CD4-positive, alpha-beta memory T cell (primary cell): ENCODE measurements at regions not wholly inside any gene's neighbourhood (a gene's known extent, or its start where the extent isn't known, plus 50 kb on each side); places are given as distances from the start of the nearest gene placed in this dataset.

ENCODE experiments used
- CTCF ChIA-PET: fragments of 350-600 bp; sonication (Branson Sonifier 250); formaldehyde crosslinking; loops from one replicate; lab custom pipeline; 2021; ENCODE audit warnings: inconsistent platforms; ENCODE audit not compliant: partially characterized antibody; lab: Charles Lee
- POLR2A ChIA-PET: fragments of 350-600 bp; sonication (Branson Sonifier 250); formaldehyde crosslinking; loops from one replicate; lab custom pipeline; 2021; ENCODE audit not compliant: partially characterized antibody; lab: Charles Lee
- DNase-seq, 5 donors: peaks; one replicate each; pipeline versions ENCODE4 v3.0.0 to v3.0.0-alpha.2; 2020 to 2022; ENCODE audit warnings: mixed read lengths in 1 of 5
- H3K27ac ChIP-seq: one replicate; pipeline ENCODE4 v1.7.0; 2013; ENCODE audit warnings: low read depth, low read length
- H3K27me3 ChIP-seq: 2 replicates; pipeline ENCODE4 v1.7.0; 2013; ENCODE audit warnings: mild to moderate bottlenecking, low read length, moderate library complexity; ENCODE audit not compliant: insufficient read depth
- H3K36me3 ChIP-seq: 2 replicates; pipeline ENCODE4 v1.7.0; 2013; ENCODE audit warnings: mild to moderate bottlenecking, low read length, moderate library complexity; ENCODE audit not compliant: insufficient read depth
- H3K4me1 ChIP-seq: 2 replicates; pipeline ENCODE4 v1.7.0; 2013; ENCODE audit warnings: mild to moderate bottlenecking, low read length, moderate library complexity; ENCODE audit not compliant: insufficient read depth
- H3K4me3 ChIP-seq, 2 donors: one replicate each; pipeline ENCODE4 v1.7.0; 2013; ENCODE audit warnings: low read length in 2 of 2, mild to moderate bottlenecking in 1 of 2
- H3K9me3 ChIP-seq, 2 donors: one replicate each; pipeline ENCODE4 v1.7.0; 2013; ENCODE audit warnings: low read length in 2 of 2, control low read depth in 1 of 2; ENCODE audit not compliant: control insufficient read depth in 1 of 2
- H3K27ac Mint-ChIP-seq, 7 donors: one replicate each; pipeline ENCODE4 v1.8.0; 2020 to 2021; ENCODE audit warnings: mixed read lengths in 7 of 7, mild to moderate bottlenecking in 6 of 7, inconsistent platforms in 3 of 7, moderate library complexity in 3 of 7
- H3K27me3 Mint-ChIP-seq, 2 donors: one replicate each; pipeline ENCODE4 v1.8.0; 2020 to 2021; ENCODE audit warnings: mixed read lengths in 2 of 2
- H3K36me3 Mint-ChIP-seq, 2 donors: one replicate each; pipeline ENCODE4 v1.8.0; 2020 to 2021; ENCODE audit warnings: mixed read lengths in 2 of 2, inconsistent platforms in 1 of 2, mild to moderate bottlenecking in 1 of 2
- H3K4me1 Mint-ChIP-seq, 4 donors: one replicate each; pipeline ENCODE4 v1.8.0; 2020 to 2021; ENCODE audit warnings: mixed read lengths in 4 of 4, mild to moderate bottlenecking in 1 of 4
- H3K4me3 Mint-ChIP-seq, 8 donors: one replicate each; pipeline ENCODE4 v1.8.0; 2020 to 2021; ENCODE audit warnings: mixed read lengths in 8 of 8, mild to moderate bottlenecking in 7 of 8, moderate library complexity in 6 of 8, inconsistent platforms in 3 of 8
- H3K9me3 Mint-ChIP-seq, 8 donors: one replicate each; pipeline ENCODE4 v1.8.0; 2020 to 2021; ENCODE audit warnings: mixed read lengths in 8 of 8, mild to moderate bottlenecking in 5 of 8, inconsistent platforms in 3 of 8, moderate library complexity in 1 of 8
- intact Hi-C: fragments of 100-400 bp; cut with micrococcal nuclease; formaldehyde crosslinking; loops from one replicate; pipeline ENCODE4 v1.15.1; 2023

DNA sequence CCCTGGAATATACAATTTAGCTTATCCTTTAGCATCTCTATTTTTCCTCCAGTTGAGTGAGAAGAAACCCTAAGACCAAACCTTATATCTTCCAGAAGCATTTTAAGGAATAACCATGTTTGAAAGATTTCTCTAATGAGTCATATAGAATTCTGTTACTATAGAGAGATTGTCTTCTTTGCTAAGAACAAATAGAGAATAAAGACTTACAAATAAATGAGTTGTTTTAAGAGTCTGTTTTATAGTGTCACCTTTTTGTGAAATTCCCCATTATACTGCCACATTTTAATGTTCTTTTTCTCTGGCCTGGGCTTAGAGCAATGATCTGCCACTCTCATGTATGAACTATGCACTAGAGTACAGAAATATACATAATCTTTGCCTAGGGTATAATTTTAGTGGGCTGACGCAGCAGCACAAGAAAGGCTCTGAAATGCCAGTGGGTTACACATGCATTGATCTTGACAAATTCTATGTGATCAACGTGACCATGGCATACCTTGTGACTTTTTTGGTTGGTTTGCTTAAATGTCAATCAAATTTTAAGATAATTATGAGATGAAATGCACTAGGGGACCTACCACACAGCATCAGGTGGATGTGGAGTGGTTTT is 145.1 kb upstream of the MKLN1 start:
- intact Hi-C loops: no loop called here
- POLR2A ChIA-PET: interaction anchor here (10.0 kb wide), 1 partner anchor 75 kb away, joined by 176 read pairs; no protein-coding TSS in a partner anchor

DNA sequence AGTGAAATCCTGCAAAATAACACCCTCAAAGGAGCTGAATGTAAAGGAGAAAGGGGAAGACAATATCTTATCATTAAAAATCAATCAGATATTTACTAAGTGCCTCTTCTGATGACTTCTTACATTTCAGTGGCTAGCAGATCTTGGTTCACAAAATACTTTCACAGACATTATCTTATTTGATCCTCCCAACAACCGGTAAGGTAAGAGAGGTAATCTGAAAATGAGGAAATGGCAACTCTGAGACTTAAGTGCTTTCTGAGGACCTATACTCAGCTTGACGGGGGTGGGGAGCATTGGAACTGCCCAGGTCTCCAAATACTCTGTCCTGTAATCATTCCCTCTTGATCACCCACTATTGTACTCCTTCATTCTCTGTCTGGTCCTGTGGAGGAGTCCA is 144.6 kb upstream of the MKLN1 start:
- H3K9me3 Mint-ChIP-seq: peaks cover 0 to 2% (median 0%) of the 10 kb centered on the region in 8 donors
- H3K4me1 Mint-ChIP-seq: peaks cover 17 to 31% (median 21%) of the 10 kb centered on the region in 4 donors
- H3K36me3 ChIP-seq: no peaks in the 10 kb centered on the region
- H3K27ac Mint-ChIP-seq: peak overlapping the region in 6 of 7 donors; percentile 32 to 87 (median 56)
- CTCF ChIA-PET: interaction anchor here (1.3 to 1.6 kb wide), 3 partner anchors 53 to 120 kb away, joined by 3 to 4 read pairs (median 4); no protein-coding TSS in a partner anchor
- H3K4me3 Mint-ChIP-seq: peak overlapping the region in 1 of 8 donors; percentile 54
- H3K4me1 ChIP-seq: peaks cover 26% of the 10 kb centered on the region
- no peak overlapping the region for H3K4me3 ChIP-seq
- H3K9me3 ChIP-seq: no peaks in the 10 kb centered on the region
- H3K36me3 Mint-ChIP-seq: no peaks in the 10 kb centered on the region
- no peak for DNase-seq
- no peaks in the 10 kb centered on the region for H3K27me3 Mint-ChIP-seq
- no peaks in the 10 kb centered on the region for H3K27me3 ChIP-seq
- intact Hi-C loops: no loop called here
- no peak overlapping the region for H3K27ac ChIP-seq
- POLR2A ChIA-PET: interaction anchor here (0.9 to 10.0 kb wide), 4 partner anchors 48 to 76 kb away, joined by 3 to 176 read pairs (median 4); no protein-coding TSS in a partner anchor

More for the DNA sequence above, 145.1 kb upstream of the MKLN1 start:
- Histone ChIP-seq H3K27ac (no peak overlapping the region), H3K27me3 (no peaks in the 10 kb centered on the region), H3K36me3 (no peaks in the 10 kb centered on the region), H3K4me3 (no peak overlapping the region), H3K4me1 (peaks cover 21% of the 10 kb centered on the region), H3K9me3 (no peaks in the 10 kb centered on the region)
- Mint-ChIP-seq H3K4me1 (peaks cover 16 to 26% (median 20%) of the 10 kb centered on the region in 4 donors), H3K27ac (peak overlapping the region in 6 of 7 donors; percentile 1 to 87 (median 47)), H3K9me3 (peaks cover 0 to 2% (median 0%) of the 10 kb centered on the region in 8 donors), H3K36me3 (no peaks in the 10 kb centered on the region), H3K4me3 (no peak overlapping the region), H3K27me3 (no peaks in the 10 kb centered on the region)
- no peak for DNase-seq
- CTCF ChIA-PET: interaction anchor here (1.6 kb wide), 1 partner anchor 54 kb away, joined by 4 read pairs; no protein-coding TSS in a partner anchor

DNA sequence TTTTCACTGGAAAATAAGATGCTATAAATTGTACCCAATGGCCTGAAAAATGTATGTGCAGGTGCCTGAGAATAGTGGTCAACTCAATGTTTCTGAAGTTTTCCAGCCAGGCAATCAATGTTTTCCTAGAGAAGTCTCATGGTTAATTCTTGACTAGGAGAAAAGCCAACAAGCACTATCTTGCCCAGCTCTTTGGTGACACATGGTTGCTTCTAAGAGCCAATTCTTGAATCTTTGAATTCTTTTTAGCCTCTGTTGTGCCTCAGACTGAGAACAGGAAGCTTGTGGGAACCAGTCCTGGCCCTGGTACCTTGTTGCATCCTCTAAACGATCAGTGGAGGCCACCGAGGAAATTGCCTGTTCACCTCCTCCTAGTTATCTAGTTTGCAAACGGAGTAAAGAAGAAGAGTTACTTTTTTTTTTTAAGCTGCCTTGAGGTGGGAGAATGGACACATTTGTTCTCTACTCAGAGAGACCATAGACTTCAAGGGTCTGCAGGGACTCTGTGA is 144.0 kb upstream of the MKLN1 start:
- Histone ChIP-seq H3K9me3 (no peaks in the 10 kb centered on the region), H3K4me3 (no peak overlapping the region), H3K36me3 (no peaks in the 10 kb centered on the region), H3K27ac (peak overlapping the region; percentile 21), H3K27me3 (no peaks in the 10 kb centered on the region), H3K4me1 (peaks cover 32% of the 10 kb centered on the region)
- Mint-ChIP-seq H3K4me1 (peaks cover 22 to 37% (median 27%) of the 10 kb centered on the region in 4 donors), H3K4me3 (peak overlapping the region in 5 of 8 donors; percentile 36 to 70 (median 45)), H3K36me3 (peaks cover 0 to 1% of the 10 kb centered on the region in 2 donors), H3K9me3 (peaks cover 0 to 2% (median 0%) of the 10 kb centered on the region in 8 donors), H3K27ac (peak overlapping the region; percentile 43 to 87 (median 82)), H3K27me3 (peaks cover 0 to 2% of the 10 kb centered on the region in 2 donors)
- intact Hi-C loops: no loop called here
- POLR2A ChIA-PET: interaction anchor here (0.7 to 10.0 kb wide), 5 partner anchors 48 to 178 kb away, joined by 3 to 176 read pairs (median 3); no protein-coding TSS in a partner anchor
- CTCF ChIA-PET: interaction anchor here (1.0 to 1.6 kb wide), 4 partner anchors 53 to 201 kb away, joined by 3 to 4 read pairs (median 4); no protein-coding TSS in a partner anchor
- peak; percentile 21 to 50 (median 36) for DNase-seq

DNA sequence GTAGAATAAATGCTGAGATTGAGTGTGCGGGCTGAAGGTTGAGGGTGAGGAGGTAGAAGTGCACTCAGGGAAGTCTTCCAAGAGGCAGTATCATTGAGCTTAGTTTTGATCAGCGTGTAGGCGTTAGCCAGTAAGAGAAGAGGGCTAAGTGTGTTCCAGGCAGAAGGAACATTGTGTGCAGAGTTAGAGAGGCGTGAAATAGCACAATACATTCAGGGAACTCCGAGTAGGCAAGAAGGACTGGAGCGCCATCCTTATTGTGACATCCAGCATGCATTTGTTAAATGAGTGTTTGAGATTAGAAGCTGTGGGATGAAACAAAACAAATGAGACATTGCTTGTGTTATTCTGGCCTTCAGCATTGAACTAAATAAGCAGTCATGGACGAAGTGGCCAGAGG is 140.9 kb upstream of the MKLN1 start:
- Histone ChIP-seq H3K36me3 (no peaks in the 10 kb centered on the region), H3K4me1 (peaks cover 48% of the 10 kb centered on the region), H3K9me3 (no peaks in the 10 kb centered on the region), H3K27me3 (no peaks in the 10 kb centered on the region), H3K27ac (no peak overlapping the region), H3K4me3 (no peak overlapping the region)
- peaks cover 0 to 2% of the 10 kb centered on the region in 2 donors for H3K36me3 Mint-ChIP-seq
- no peak for DNase-seq
- no peak overlapping the region for H3K4me3 Mint-ChIP-seq
- H3K27me3 Mint-ChIP-seq: peaks cover 0 to 2% of the 10 kb centered on the region in 2 donors
- ChIA-PET CTCF (interaction anchor here (0.9 kb wide), 1 partner anchor 89 kb away, joined by 4 read pairs; no protein-coding TSS in a partner anchor), POLR2A (interaction anchor here (10.0 kb wide), 1 partner anchor 79 kb away, joined by 176 read pairs; no protein-coding TSS in a partner anchor)
- H3K4me1 Mint-ChIP-seq: peaks cover 33 to 53% (median 39%) of the 10 kb centered on the region in 4 donors
- intact Hi-C loops: no loop called here
- H3K9me3 Mint-ChIP-seq: peaks cover 0 to 2% (median 0%) of the 10 kb centered on the region in 8 donors
- peak overlapping the region in 5 of 7 donors; percentile 6 to 84 (median 33) for H3K27ac Mint-ChIP-seq

DNA sequence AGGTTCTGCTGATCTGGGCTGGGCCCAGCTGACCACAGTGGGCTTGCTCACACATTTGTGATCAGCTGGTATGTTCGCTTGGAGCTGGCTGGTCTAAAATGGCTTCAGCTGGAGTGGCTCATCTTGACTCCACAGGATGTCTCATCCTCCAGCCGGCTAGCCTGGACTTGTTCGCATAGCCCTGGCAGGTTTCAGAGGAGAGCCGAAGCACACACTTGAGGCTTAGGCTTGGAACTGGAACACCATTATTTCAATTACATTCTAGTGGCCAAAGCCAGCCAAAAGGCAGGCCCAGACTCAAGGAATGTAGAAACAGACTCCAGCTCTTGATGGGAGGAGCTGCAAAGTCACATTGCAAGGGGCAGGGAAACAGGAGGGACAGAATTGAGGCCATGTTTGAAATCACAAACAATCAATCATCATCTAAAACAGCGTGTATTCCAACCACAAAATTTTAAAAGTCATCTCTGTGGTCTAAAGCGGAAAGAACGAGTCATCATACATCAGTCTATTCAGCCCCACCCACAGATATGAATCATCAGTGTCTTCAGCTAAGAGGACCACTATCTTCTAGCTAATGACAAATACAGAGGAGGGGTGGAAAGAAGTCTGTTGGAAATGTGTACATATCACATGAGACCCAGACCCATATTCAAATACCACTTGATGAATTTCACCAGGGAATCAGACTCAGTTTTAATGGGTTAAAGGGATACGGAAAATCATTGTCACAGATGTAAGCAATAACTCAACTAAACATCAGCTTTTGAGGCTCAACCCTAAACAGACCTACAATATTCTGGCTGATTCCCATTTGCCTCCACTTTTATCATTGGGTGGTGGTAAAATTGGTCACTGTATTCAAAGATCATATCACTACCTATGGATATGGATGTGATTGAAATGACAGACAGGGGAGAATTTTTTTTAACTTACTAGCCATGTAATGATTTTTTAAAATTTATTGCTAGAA is 139.0 kb upstream of the MKLN1 start:
- CTCF ChIA-PET: interaction anchor here (1.2 to 3.0 kb wide), 8 partner anchors 10 to 116 kb away, joined by 3 to 15 read pairs (median 4); no protein-coding TSS in a partner anchor
- H3K4me1 Mint-ChIP-seq: peaks cover 26 to 43% (median 30%) of the 10 kb centered on the region in 4 donors
- POLR2A ChIA-PET: interaction anchor here (0.7 to 10.0 kb wide), 12 partner anchors 9 to 150 kb away, joined by 3 to 176 read pairs (median 4); no protein-coding TSS in a partner anchor
- peak; percentile 83 to 88 (median 84) for DNase-seq
- peaks cover 0 to 2% (median 0%) of the 10 kb centered on the region in 8 donors for H3K9me3 Mint-ChIP-seq
- peaks cover 40% of the 10 kb centered on the region for H3K4me1 ChIP-seq
- no peaks in the 10 kb centered on the region for H3K9me3 ChIP-seq
- intact Hi-C loops: loop anchor here (1.0 kb wide), 5 partner anchors 40 to 139 kb away; partner anchors contain the start of gene MKLN1
- no peaks in the 10 kb centered on the region for H3K27me3 ChIP-seq
- H3K4me3 ChIP-seq: no peak overlapping the region
- peaks cover 0 to 2% of the 10 kb centered on the region in 2 donors for H3K36me3 Mint-ChIP-seq
- peaks cover 0 to 2% of the 10 kb centered on the region in 2 donors for H3K27me3 Mint-ChIP-seq
- peak overlapping the region; percentile 89 to 98 (median 95) for H3K27ac Mint-ChIP-seq
- H3K4me3 Mint-ChIP-seq: peak overlapping the region; percentile 21 to 79 (median 69)
- peak overlapping the region; percentile 54 for H3K27ac ChIP-seq
- no peaks in the 10 kb centered on the region for H3K36me3 ChIP-seq

DNA sequence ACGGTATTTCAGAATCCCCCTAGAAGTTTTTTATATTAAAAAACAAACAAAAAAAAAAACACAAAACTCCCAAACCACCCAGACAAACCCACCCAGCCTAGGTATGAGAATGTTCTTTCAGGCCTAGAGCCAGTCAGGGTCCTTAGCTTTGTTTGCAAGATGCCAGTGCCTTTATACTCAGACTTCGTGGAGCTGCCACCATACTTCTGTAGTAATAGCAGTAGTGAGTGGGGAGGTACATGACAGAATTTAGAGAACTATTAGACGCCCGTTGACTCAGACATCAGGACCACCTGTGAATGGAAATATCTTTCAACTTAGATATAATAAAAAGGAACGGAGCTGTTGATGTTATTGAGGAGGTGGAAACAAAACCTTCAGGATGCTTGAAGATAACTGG is 138.2 kb upstream of the MKLN1 start:
- DNase-seq: no peak
- H3K9me3 ChIP-seq: no peaks in the 10 kb centered on the region
- peaks cover 31% of the 10 kb centered on the region for H3K4me1 ChIP-seq
- CTCF ChIA-PET: interaction anchor here (1.2 to 3.0 kb wide), 8 partner anchors 9 to 115 kb away, joined by 3 to 15 read pairs (median 4); no protein-coding TSS in a partner anchor
- POLR2A ChIA-PET: interaction anchor here (1.0 to 10.0 kb wide), 3 partner anchors 42 to 82 kb away, joined by 4 to 176 read pairs (median 12); no protein-coding TSS in a partner anchor
- peaks cover 19 to 34% (median 24%) of the 10 kb centered on the region in 4 donors for H3K4me1 Mint-ChIP-seq
- no peaks in the 10 kb centered on the region for H3K27me3 ChIP-seq
- H3K27ac Mint-ChIP-seq: peak overlapping the region; percentile 66 to 98 (median 93)
- no peaks in the 10 kb centered on the region for H3K36me3 ChIP-seq
- H3K27ac ChIP-seq: no peak overlapping the region
- H3K4me3 Mint-ChIP-seq: peak overlapping the region in 1 of 8 donors; percentile 7
- peaks cover 0 to 2% of the 10 kb centered on the region in 2 donors for H3K27me3 Mint-ChIP-seq
- H3K4me3 ChIP-seq: no peak overlapping the region
- peaks cover 0 to 2% (median 0%) of the 10 kb centered on the region in 8 donors for H3K9me3 Mint-ChIP-seq
- intact Hi-C loops: loop anchor here (1.0 kb wide), 1 partner anchor 39 kb away; no protein-coding TSS in a partner anchor
- H3K36me3 Mint-ChIP-seq: peaks cover 0 to 2% of the 10 kb centered on the region in 2 donors
